ENCODE measurements at regions not wholly inside any gene's neighbourhood (a gene's known extent, or its start where the extent isn't known, plus 50 kb on each side); places are given as distances from the start of the nearest gene placed in this dataset.
"Not testable (repeated sequence)": the region's sequence is repeated elsewhere in the genome, so short reads cannot be mapped to it uniquely, and the experiment has no call there.

- not testable (repeated sequence) for TF ChIP-seq POLR2A (IDR thresholded peaks at IDR 0.05)
- TF ChIP-seq, protein P1, sequence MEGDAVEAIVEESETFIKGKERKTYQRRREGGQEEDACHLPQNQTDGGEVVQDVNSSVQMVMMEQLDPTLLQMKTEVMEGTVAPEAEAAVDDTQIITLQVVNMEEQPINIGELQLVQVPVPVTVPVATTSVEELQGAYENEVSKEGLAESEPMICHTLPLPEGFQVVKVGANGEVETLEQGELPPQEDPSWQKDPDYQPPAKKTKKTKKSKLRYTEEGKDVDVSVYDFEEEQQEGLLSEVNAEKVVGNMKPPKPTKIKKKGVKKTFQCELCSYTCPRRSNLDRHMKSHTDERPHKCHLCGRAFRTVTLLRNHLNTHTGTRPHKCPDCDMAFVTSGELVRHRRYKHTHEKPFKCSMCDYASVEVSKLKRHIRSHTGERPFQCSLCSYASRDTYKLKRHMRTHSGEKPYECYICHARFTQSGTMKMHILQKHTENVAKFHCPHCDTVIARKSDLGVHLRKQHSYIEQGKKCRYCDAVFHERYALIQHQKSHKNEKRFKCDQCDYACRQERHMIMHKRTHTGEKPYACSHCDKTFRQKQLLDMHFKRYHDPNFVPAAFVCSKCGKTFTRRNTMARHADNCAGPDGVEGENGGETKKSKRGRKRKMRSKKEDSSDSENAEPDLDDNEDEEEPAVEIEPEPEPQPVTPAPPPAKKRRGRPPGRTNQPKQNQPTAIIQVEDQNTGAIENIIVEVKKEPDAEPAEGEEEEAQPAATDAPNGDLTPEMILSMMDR (IDR thresholded peaks at IDR 0.05) = not testable (repeated sequence)
Observed at GRCh38 chr5:82434696-82435660, 156.8 kb upstream of the RPS23 start.

Data from body of pancreas (tissue), 4 donors.